DMS53 (cell line): ENCODE measurements at regions not wholly inside any gene's neighbourhood (a gene's known extent, or its start where the extent isn't known, plus 50 kb on each side); places are given as distances from the start of the nearest gene placed in this dataset.

Experiments used
- DNase-seq: peaks from one replicate; lab custom pipeline; 2025; lab: John Stamatoyannopoulos, UW

DNA sequence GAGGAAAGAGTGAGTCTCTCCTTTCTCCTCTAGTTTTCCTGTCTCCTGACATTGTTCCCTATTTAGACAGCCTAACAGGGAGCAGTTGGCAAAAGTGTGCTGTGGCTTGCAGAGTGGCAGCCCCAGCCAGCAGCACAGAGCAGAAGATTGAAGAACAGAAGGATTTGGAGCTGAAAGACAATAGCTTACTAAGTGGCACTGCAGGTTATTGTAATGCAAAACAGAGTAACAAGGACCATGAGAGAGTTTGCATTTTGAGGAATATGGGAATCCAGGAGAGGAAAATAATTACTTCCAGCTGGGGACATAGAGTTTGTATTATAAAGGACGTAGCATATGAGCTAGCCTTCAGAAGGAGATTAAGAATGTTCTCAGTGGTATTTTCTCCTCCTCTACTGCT lies 342.4 kb downstream of the AKAIN1 start:
- DNase-seq: no peak

DNA sequence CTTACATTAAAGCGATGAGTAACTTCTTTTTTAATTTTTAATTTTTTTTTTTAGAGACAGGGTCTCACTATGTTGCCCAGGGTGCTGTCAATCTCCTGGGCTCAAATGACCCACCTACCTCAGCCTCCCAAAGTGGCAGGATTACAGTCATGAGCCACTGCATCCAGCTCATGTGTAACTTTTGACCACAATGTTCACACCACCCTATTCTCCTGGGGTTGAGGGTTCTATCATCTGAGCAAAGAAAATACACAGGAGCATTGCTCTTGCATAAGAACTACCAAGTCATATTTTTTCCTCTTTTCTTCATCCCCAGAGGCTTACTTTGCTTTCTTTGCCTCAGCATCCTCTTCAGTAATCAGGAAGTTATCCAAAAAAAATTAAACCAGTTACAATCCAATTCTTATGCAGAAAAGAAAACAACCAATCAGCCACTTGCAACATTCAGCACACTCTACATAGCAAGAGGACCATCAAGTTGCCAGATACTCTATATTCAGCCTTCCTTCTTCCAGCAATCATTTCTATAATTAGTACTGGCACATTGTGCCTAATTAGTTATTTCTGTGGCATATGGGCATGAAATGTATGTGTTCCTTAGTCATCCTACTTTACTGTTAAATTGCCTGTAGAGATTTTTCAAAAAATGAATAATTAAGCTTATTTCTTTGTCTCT lies 345.6 kb downstream of the AKAIN1 start:
- no peak for DNase-seq

DNA sequence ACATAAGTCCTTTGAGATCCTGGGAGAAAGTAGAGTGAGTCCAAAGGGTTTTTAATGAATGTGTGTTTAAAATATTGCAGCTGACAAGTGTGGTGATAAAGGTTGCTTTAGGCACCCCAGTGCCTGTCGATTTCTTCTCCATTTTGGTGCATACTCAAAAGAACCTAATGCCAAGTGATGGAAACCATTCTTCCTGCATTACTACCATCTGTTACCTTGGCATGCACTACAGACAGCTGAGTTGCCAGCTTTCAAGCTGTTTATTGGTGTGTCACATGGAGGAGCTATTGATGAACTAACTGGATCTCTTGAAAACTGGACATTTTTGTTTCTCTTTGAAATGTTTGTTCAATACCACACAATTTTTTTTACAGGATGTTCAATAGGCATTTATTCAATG lies 350.0 kb downstream of the AKAIN1 start:
- no peak for DNase-seq

DNA sequence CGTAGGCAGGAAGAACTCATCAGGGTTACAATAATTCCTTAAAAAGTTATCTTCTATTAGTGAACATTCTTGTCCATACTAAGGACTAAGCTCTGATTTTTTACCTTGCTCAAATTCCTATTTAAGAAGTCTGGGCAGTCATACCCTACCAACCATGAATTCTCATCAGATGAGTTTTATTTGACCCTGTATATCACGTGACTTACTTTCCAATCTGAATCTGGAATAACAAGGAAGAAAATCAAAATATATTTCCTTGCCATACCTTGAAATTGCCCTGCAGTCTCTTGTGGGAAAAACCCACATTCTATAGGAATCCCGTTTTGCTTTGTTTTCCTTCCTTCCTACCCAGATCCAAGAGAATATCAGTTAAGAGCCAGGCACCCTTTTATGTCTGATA lies 352.7 kb downstream of the AKAIN1 start:
- DNase-seq: no peak

DNA sequence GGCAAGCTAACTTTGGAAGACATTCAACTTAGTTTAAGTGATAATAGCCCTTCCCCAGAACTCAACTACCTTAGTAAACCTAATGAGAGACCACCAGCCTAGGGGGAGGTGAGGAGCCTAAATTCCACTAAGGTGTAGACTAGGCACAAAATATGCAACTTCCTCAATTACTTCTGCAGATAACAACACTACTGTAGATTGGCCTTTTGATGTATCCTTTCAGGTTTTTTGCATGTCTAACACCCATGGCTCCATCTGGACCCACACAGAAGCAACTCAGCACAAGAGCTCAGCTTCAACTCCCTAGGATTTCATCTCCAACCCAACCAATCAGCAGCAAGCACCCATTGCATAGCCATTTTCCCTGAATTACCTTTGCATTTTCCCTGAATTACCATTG lies 353.3 kb downstream of the AKAIN1 start:
- DNase-seq: no peak

DNA sequence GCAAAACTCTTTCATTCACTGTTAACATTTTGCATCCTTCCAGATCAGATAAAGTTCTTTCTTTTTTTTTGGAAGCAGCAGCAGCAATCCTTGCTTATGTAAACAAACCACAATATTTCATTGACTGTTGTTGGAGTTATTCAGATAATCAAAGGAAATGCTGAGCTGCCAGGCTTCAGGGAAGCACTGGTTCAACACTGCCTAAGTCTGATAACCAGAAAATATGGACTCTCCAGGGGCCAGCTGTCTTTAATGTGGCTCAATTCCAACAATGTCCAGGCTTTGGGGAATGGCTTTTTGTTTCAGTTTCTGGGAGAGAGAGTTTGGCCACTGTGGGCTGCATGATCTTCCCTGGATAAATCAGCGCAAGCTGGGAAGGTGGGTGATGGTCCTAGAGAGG lies 354.3 kb downstream of the AKAIN1 start:
- no peak for DNase-seq

DNA sequence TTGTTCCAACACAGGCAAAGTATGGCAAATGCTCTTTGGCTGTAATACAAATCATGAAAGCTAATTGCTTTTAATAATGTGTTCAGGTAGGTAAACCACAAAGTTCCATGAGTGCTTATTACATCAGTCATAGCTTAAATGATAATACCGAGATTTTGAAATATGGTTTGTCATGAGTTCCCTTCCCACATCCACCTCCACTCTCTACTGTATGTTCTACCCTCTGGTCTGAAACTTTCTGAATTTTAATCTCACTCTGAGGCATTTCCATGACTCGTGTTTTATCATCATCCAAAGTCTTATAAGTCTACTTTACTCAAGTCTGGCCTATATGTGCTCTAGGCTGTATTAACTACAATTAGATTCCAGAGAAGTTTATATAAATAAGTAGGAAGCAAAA lies 354.8 kb downstream of the AKAIN1 start:
- DNase-seq: no peak

DNA sequence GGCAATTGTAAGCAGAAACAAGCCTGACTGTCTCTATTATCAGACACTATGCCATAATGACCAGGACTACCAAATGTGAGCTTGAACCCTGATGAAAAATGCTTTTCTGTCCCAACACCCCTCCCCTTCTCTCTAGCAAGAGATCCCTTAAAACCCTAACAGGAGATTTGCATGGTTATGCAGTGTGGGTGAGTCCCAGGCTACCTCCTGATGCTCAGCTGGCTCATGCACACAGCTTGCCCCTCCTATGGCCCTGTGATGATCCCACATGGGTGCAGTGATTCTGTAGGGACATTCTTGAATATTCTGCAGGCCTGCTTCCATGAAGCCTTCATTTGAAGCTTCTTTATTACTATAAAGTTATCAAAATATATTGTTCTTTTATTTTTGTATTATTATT lies 357.4 kb downstream of the AKAIN1 start:
- no peak for DNase-seq

DNA sequence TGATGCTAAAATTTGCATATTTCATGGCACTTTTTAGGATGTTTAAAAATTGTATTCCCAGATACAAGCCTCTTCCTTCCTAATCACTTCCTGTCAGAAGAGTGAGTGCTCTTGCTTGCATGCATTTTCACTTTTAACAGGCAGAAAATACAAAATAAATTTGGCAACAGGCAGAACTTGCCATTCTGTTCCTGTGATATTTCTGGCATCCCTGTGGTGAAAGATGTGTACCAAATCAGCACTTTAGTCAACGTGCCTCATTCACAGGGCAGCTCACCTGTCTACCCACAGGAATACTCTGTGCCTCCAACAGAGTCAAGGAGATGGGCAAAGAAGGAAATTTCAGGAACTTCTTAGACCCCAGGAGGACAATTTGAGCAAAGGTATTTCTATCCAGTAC lies 360.9 kb downstream of the AKAIN1 start:
- DNase-seq: no peak

DNA sequence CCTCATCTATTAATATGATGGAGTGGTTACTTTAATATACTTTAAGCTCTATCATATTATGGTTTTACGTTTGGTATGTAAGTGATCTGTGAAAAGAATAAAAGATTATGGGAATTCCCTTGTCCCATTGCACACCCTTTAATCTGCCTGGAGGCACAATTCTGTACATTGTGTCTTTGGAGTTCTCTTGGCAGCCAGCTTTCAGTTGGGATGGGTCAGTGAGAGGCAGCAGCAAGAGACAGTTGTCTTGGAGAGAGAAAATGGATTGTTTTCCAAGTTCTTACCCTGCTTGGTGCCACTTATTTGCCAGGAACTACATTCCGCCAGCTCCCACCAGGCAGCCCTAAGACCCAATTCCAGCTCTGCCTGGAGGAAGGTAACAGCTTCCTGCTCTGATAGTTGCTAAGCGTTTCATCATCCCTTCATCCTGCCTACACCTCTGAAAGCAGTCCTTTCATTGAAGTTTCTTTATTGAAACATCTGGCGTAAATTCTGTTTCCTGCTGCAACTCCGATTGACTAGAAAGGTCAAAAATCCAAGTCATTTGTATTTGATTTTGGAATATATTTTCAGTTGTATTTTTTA lies 365.2 kb downstream of the AKAIN1 start:
- peak; percentile 13 for DNase-seq

DNA sequence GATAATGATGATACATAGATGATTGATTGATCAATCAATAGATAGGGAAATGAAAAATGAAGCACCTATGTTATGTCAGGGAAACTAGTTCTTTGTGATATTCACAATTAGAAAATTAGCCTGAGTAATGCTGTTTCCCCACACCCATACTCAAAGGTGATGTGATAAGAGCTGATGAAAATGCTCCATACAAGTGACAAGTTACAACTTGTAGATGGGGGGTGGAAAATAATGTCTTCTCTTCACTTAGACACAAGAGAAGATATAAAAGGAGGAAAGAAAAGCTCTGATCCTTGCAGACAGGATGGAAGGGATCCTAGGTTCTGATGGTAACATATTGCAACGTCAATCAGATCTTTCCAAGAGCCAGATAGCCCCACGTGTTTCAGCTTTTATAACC lies 365.9 kb downstream of the AKAIN1 start:
- no peak for DNase-seq

DNA sequence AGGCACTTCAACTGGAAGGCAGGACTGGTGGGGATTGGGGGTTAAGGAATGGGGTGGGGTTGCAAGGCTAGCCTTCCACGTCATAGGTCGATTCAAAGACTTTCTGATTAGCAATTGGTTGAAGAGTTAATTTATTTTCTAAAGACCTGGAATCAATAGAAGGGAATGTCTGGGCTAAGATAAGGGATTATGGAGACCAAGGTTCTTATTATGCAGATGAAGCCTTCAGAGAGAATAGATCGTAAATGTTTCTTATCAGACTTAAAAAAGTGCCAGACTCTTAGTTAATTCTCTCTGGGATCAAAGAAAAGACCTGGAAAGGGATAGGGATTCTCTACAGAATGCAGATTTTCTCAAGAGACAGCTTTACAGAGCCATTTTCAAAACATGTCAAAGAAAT lies 368.0 kb upstream of the DLGAP1 start:
- no peak for DNase-seq

DNA sequence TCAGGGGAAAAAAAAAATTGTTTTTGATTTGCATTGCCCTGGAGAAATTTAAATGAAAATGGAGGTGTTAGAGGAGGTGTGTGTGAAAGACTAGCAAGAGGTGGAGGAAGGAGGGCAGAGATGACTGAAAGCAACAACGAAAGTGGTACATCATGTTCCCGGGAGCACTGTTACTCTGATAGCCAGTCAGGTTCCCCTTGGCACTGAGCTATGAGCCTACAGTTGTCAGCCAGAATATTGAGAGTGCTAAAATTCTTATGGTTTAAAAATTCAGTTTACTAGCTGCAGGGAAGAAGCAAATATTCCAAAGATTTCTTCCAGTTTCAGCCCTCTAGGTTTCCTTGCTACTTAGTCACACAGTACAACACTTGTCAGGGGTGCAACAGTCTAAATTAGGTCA lies 366.7 kb upstream of the DLGAP1 start:
- no peak for DNase-seq

DNA sequence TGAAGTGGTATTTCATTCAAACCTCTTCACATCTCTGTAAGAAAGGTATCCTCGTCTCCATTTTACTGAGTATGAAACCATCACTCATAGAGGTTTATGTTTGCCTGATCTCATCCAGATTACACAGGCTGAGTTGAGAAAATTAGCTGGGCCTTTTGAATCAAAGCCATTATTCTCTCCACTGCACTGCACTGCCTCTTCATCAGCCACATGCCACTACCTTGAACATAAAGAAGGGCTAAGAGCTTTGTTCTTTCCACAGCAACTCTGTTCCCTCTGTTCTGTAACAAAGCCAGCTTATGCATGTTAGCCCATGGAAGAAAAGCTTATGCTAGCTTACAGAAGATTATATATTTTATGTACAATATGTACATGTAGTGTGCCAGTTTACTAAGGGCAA lies 362.6 kb upstream of the DLGAP1 start:
- no peak for DNase-seq

DNA sequence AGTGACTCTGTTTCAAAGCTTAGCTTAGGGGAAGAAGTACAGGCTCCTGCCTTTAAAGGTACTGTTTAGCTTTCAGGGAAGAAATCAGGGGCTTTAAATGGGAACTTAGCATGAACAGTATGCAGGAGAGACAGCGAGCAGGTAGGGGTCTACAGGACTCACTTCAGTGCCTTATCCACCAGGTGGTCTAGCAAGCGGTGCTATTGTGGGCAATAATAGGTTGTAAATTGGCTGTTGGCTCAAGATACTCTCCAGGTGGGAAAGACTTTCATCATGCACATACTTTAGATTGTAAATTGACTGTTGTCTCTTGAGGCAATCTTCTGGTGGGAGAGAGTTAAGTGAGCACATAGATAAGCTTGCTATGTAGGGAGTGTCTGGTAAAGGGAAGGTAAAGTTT lies 358.6 kb upstream of the DLGAP1 start:
- DNase-seq: no peak

DNA sequence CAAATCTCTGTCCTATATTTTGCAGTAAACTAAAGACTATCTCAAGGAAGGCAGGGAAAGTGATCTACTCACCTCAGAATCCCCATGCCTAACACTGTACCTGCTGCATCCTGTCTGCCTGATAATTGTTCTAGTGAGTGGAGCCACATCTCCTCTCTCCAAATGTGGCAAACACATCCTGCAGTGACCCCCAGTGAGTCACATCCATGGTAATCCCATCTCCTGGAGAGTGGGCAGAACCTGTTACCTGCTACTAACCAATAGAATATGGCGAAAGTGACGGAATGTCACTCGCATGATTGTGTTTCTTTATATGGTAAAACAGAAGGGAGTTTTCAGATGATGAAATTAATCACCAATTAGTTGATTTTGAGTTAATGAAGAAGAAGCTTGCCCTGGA lies 353.8 kb upstream of the DLGAP1 start:
- no peak for DNase-seq

DNA sequence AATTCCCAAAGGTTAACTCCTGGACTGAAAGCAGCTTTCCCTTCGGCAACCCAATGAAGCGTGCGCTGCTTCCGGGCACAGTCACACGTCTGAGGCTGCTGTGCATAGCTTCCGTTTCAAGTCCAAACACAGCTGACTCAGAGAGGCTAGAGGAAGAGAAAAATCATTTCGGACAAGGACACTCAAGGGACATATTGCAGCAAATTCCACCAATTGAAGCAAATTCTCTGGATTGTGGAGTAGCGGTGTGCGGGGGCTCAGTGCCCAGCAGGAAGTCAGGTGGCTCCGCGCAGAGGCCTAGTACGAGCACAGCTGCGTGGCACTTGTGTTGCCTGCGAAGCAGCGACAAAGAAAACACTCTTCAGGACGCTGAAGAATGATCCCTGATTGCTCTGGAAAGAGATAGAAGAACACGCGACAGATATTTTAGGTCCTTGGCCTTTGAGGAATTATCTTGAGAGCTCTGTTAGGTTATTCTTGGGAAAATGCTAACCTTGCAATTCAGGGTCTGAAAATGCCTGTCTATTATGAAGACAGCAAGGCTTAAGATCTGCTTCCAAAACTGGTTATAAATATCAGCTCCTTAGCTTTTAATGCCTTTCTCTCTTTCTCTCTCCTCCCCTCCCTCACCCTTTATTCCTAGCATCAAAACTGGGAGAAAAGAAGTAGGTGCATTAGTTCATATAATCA lies 352.6 kb upstream of the DLGAP1 start:
- peak; percentile 63 for DNase-seq

DNA sequence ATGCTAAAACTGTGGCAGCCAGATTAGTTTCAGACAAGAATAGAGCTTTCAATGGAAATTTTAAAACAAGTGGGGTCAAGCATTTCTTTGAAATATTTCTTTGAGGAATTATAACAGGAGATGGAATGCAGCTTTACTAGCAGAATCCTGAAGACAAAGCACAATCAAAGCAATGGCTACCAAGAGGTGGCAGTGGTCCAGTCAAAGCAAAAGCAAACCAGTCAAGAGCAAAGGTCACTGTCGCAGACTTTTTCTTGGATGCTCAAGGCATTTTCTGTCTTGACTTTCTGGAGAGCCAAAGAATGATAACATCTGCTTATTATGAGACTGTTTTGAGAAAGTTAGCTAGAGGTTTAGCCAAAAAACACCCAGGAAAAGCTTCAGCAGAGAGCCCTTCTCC lies 351.2 kb upstream of the DLGAP1 start:
- no peak for DNase-seq

DNA sequence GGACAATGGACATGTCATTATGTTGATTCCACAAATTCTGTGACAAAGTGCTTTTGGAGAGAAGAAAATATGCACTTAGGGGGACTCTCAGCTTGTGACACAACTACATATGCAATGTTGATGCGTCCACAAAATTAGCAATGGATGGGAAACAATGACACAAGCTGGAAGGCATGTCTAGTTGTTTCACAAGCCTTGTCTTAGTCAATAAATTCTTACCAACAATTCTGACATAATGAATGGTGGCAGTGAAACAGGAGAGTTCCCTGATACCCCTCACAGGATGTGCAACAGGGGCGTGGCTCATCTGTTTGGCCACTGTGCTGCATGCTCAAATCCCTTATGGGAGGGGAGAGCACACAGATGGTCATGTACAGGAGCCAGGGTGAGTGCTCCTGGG lies 347.2 kb upstream of the DLGAP1 start:
- no peak for DNase-seq

DNA sequence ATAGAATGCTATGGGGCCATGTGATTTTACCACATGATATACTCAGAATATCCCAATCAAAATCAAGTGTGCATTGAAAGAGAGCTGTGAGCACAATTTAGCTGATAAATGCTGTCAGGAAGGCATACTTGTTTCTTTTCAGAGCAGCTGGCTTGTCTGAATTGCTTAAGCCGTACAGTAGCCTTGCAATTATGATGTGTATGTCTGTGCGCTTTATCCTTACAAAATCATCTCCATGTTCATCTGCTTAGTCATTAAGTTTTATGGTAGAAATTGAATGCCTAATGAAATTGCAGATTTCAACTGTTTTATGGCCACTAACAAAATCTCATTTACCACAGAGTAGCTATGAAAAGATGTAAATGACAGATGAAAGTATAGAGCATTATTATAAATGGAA lies 346.0 kb upstream of the DLGAP1 start:
- DNase-seq: no peak

DNA sequence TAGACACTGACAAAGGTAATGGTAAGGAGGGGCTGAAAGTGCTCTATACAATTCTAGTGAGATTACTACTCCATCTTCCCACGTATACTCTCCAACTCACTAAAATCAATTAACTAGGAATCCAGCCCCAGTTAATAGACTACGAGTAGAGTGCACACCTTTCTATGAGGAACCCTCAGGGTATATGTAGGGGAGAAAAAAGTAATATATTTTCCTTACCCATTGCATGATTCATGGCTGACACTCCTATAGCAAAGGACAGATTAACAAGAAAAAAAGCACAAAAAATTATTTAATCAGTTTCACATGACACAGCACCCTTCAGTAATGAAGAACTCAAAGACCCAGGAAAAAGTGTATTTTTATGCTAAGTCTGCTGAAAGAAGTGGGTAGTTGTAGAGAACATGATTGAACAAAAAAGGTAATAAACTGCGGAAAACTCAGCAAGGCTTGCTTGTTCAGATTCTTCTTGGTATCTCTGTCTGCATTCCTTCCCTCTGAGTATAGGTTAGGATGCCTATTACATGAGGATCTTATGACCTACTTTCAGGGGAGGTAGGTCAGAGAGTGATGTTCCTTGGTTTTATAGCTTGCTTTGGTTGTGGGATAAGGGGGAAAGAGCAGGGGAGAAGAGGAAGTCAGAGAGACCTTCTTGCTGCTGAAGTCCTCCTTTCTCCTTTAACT lies 342.0 kb upstream of the DLGAP1 start:
- no peak for DNase-seq

DNA sequence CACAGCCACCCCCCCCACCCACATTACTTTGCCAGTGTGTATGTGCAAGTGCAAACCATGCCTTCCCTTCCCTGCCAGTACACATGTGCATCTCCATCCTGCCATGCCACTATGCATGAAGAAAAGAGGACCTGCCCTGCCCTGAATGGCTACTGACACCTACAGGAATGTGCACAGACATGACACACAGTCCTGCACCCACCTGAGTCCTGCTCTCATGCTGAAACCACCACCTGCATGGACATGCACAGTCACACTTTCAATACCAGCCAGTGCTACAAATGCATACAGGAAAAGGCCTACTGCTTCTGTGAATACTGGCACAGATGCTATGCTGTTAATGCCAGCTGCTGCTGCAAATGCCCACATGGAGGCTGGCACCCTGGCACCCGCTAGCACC lies 334.4 kb upstream of the DLGAP1 start:
- no peak for DNase-seq

DNA sequence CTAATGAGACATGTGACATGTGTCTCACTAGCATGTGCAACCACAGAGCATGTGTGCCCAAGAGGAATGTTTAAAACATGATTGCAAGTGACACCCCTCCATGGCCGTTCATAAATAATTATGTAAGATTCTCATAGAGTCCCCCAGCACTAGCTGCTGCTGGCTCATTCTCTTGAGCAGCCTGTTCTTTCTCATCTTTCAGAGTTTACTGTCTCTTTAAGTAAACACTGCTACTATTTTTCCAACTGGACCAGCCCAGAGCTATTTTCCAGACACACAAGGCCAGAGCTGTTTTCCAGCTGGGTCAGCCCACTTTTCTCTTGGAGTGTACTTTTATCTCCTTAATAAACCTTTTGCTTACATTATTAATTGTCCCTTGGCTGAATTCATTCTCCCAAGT lies 326.8 kb upstream of the DLGAP1 start:
- DNase-seq: no peak
